ENCODE measurements at regions not wholly inside any gene's neighbourhood (a gene's known extent, or its start where the extent isn't known, plus 50 kb on each side); places are given as distances from the start of the nearest gene placed in this dataset.

DNA sequence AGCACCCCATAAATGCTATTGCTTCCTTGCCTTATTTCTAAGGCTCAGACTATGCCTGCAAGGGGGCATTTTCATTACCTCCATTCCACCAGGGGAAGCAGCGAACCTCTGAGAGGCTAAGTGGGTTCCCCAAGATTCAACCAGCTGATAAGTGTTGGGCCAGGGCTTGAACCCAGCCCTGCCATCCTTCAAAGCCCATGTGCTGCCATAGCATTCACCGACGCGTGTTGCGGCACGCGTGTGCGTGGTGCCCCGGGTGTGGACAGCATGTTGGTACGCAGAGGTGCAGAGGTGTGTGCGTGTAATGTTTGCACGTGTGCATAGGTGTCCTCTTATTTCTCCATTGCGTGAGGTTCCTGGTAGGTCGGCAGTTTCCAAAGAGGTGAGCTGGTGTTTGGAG lies 66.0 kb upstream of the PPARA start:
- TF ChIP-seq, protein P1, sequence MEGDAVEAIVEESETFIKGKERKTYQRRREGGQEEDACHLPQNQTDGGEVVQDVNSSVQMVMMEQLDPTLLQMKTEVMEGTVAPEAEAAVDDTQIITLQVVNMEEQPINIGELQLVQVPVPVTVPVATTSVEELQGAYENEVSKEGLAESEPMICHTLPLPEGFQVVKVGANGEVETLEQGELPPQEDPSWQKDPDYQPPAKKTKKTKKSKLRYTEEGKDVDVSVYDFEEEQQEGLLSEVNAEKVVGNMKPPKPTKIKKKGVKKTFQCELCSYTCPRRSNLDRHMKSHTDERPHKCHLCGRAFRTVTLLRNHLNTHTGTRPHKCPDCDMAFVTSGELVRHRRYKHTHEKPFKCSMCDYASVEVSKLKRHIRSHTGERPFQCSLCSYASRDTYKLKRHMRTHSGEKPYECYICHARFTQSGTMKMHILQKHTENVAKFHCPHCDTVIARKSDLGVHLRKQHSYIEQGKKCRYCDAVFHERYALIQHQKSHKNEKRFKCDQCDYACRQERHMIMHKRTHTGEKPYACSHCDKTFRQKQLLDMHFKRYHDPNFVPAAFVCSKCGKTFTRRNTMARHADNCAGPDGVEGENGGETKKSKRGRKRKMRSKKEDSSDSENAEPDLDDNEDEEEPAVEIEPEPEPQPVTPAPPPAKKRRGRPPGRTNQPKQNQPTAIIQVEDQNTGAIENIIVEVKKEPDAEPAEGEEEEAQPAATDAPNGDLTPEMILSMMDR (conservative IDR thresholded peaks at IDR 0.05), result no peak
- no peak for TF ChIP-seq EZH2 (IDR thresholded peaks at IDR 0.05; ENCODE audit: low read depth)
